Endothelial cell (in vitro differentiated cells): ENCODE measurements at regions not wholly inside any gene's neighbourhood (a gene's known extent, or its start where the extent isn't known, plus 50 kb on each side); places are given as distances from the start of the nearest gene placed in this dataset.

ENCODE experiments used
- DNase-seq: peaks from one replicate; pipeline ENCODE4 v3.0.0; 2021; ENCODE audit warnings: low spot score
- H3K27ac Mint-ChIP-seq: one replicate; pipeline ENCODE4 v1.8.0; 2021; ENCODE audit warnings: mixed read lengths, inconsistent platforms; ENCODE audit not compliant: unreplicated experiment
- H3K27me3 Mint-ChIP-seq: one replicate; pipeline ENCODE4 v1.8.0; 2021; ENCODE audit warnings: mild to moderate bottlenecking, moderate library complexity, mixed read lengths, inconsistent platforms; ENCODE audit not compliant: unreplicated experiment
- H3K36me3 Mint-ChIP-seq: one replicate; pipeline ENCODE4 v1.8.0; 2021; ENCODE audit warnings: mild to moderate bottlenecking, low read depth, mixed read lengths, inconsistent platforms; ENCODE audit not compliant: unreplicated experiment
- H3K4me1 Mint-ChIP-seq: one replicate; pipeline ENCODE4 v1.8.0; 2021; ENCODE audit warnings: mild to moderate bottlenecking, mixed read lengths, inconsistent platforms; ENCODE audit not compliant: unreplicated experiment
- H3K4me3 Mint-ChIP-seq: one replicate; pipeline ENCODE4 v1.8.0; 2021; ENCODE audit warnings: mild to moderate bottlenecking, mixed read lengths, inconsistent platforms; ENCODE audit not compliant: unreplicated experiment
- H3K9me3 Mint-ChIP-seq: one replicate; pipeline ENCODE4 v1.8.0; 2021; ENCODE audit warnings: mixed read lengths, inconsistent platforms; ENCODE audit not compliant: unreplicated experiment
- TF ChIP-seq, protein P1 (sequence below): fragments of 200-600 bp; sonication (generic); IDR thresholded peaks from one replicate; pipeline ENCODE4 v1.5.0; 2021; ENCODE audit warnings: antibody characterized with exemption; ENCODE audit not compliant: unreplicated experiment

DNA sequence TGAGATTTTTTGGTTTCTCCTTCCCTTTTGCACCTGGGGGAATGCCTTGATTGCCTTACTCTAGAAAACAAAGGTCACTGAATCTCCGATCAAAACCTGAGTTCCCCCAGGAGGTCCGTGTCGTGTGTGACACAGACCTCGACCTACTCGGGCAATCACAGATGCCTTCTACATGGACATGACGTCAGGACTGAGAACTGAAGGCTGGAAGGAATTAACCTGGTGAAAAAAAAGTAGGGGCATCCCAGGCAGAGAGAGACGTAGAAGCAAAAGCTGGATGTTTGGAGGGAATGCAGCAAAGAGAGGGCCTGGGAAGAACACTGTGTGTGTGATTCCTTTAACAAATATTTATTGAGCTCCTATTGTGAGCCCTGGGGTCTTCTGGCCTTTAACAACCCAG is 178.0 kb downstream of the PRDM2 start:
- TF ChIP-seq, protein P1, sequence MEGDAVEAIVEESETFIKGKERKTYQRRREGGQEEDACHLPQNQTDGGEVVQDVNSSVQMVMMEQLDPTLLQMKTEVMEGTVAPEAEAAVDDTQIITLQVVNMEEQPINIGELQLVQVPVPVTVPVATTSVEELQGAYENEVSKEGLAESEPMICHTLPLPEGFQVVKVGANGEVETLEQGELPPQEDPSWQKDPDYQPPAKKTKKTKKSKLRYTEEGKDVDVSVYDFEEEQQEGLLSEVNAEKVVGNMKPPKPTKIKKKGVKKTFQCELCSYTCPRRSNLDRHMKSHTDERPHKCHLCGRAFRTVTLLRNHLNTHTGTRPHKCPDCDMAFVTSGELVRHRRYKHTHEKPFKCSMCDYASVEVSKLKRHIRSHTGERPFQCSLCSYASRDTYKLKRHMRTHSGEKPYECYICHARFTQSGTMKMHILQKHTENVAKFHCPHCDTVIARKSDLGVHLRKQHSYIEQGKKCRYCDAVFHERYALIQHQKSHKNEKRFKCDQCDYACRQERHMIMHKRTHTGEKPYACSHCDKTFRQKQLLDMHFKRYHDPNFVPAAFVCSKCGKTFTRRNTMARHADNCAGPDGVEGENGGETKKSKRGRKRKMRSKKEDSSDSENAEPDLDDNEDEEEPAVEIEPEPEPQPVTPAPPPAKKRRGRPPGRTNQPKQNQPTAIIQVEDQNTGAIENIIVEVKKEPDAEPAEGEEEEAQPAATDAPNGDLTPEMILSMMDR = no peak
- Mint-ChIP-seq H3K4me3 (no peak overlapping the region), H3K27me3 (peaks cover 4% of the 10 kb centered on the region), H3K36me3 (no peaks in the 10 kb centered on the region), H3K4me1 (no peaks in the 10 kb centered on the region), H3K27ac (no peak overlapping the region), H3K9me3 (no peaks in the 10 kb centered on the region)
- DNase-seq = no peak

DNA sequence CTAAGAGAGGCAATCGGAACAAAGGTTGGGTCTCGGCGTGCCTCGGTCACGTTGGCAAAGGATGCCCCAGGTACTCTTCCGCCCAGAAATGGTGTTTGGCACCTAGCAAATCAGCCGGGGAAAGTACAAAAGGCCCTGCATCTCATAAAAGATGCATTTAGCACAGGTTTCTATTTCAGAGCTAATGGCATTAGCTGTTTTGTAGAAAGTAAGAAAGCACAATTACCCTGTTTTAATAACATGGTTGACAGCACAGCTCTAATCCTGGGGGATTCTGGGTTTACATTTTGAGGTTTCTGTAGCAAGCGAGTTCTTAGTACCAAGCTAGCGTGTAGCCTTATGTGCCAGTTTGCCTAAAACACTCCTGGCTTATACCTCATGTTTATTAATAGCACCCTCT is 178.5 kb downstream of the PRDM2 start:
- no peak overlapping the region for H3K27ac Mint-ChIP-seq
- H3K36me3 Mint-ChIP-seq = no peaks in the 10 kb centered on the region
- H3K27me3 Mint-ChIP-seq = peaks cover 2% of the 10 kb centered on the region
- DNase-seq = no peak
- no peak overlapping the region for H3K4me3 Mint-ChIP-seq
- H3K4me1 Mint-ChIP-seq = no peaks in the 10 kb centered on the region
- TF ChIP-seq, protein P1 = no peak
- H3K9me3 Mint-ChIP-seq = no peaks in the 10 kb centered on the region

DNA sequence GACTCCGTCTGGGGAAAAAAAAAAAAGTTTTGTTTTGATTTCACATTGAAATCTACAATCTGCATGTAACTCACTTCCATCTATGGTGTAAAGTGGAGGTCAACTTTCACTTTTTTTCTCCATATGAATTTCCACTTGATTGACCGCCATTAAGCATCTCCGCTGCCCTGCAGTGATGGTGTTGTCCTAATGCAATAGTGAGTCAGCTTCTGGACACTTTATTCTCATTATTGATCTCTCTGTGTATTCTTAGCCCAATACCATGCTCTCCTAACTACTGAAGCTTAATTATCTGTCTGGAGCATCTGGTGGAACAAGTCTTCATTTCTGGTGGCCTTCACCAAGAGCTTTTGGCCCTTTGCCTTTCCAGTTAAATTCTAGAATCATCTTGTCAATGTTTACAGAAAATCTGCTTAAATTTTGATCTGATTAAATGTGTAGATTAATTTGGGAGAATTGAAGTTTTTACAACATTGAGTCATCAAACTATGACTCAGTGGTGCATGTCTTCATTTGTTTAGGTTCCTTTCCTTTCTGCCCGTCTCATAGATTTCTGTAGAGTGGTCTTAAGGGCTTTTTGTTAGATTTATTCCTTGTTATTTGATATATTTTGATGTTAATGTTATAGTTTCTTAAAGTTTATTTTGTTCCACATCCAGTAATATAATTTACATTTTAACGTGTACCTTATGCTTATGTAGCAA is 181.5 kb downstream of the PRDM2 start:
- Mint-ChIP-seq H3K4me1 (no peaks in the 10 kb centered on the region), H3K27me3 (peaks cover 4% of the 10 kb centered on the region), H3K9me3 (no peaks in the 10 kb centered on the region), H3K27ac (no peak overlapping the region), H3K4me3 (no peak overlapping the region), H3K36me3 (no peaks in the 10 kb centered on the region)
- TF ChIP-seq, protein P1 = no peak
- DNase-seq = no peak

DNA sequence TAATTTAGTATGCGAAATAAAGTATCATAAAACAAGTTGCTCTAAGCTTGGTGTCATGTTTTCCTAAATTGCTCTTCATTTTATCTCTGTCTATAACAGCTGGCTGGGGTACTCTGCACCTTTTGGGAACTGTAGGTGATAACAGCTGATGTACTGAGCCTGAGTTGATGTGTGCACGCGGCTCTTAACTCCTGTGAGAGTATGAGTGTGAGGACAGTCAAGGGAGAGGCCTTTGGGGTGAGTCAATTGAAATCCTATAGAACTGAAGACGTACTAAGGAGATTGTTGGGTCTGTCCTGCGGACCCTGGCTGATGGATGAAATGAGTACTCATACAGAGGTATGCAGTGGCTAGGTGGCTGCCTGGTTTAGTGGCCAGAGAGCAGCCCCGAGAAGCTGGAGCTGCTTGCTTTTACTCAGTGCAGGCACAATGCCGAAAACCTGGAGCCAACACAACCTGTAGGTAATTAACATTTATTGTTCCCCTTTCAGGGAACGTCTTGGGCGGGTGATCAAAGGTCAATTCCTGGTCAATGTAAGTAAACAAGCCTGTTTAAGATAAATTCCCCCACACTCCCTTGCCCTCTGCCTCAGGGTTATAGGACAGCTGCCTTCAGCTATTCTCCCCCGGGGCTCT is 188.5 kb downstream of the PRDM2 start:
- Mint-ChIP-seq H3K36me3 (no peaks in the 10 kb centered on the region), H3K27ac (no peak overlapping the region), H3K4me3 (no peak overlapping the region), H3K27me3 (peaks cover 4% of the 10 kb centered on the region), H3K4me1 (no peaks in the 10 kb centered on the region), H3K9me3 (no peaks in the 10 kb centered on the region)
- TF ChIP-seq, protein P1 = no peak
- no peak for DNase-seq

DNA sequence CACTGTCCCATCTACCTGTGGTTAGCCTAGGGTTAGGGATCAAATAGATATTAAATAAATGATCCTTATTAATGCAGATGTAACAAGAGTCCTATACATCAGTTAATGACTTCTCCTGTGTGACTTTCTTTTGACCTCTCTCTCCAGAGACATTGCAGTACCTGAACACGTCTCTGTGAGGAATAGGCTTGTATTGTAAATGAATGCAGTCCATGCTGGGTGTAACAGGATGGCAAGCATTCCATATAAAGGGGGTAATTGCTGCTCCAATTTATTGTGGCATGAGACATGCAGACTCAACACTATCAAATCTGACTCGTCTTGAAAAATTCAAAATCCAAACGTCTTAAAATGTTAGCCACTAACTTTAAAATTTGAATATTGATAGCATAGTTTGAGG is 189.5 kb downstream of the PRDM2 start:
- TF ChIP-seq, protein P1 = no peak
- Mint-ChIP-seq H3K4me1 (no peaks in the 10 kb centered on the region), H3K27me3 (peaks cover 3% of the 10 kb centered on the region), H3K9me3 (no peaks in the 10 kb centered on the region), H3K36me3 (no peaks in the 10 kb centered on the region), H3K27ac (no peak overlapping the region), H3K4me3 (no peak overlapping the region)
- no peak for DNase-seq
